GM19043 (cell line): ENCODE measurements at regions not wholly inside any gene's neighbourhood (a gene's known extent, or its start where the extent isn't known, plus 50 kb on each side); places are given as distances from the start of the nearest gene placed in this dataset.

Experiments used
- ATAC-seq: cut with Tn5 transposase; IDR thresholded peaks from one replicate; pipeline ENCODE4 v1.9.1; 2021; ENCODE audit warnings: low read depth; ENCODE audit not compliant: unreplicated experiment

DNA sequence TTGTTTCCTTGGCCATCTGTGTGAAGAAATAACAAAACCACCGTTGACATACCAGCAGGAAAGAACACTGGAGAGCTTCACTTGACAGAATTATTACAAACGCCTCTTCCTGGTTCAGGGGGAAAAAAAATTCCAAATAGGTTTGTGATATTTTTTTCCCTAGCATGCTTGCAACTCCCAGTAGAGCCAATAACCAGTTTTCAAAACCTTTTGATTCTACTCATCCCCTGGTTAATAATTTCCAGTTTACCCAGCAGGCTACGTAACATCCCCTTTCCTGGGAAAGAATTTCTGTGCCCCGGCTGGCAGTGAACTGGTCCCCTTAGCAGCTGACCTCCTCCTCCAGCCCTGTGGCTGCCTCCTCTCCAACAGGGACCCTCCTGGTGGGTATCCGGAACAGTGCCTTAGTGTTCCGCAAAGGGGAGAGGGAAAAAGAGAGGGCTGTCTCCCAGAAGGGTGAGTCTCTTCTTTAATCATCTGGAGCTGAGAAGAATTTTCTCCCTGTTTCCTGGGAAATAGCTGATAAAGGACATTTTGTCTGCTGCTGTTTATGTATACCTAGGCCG, 72.8 kb upstream of the BOD1 start:
- no peak for ATAC-seq

GRCh38 chr5:173689737-173690360, 73.4 kb upstream of the BOD1 start:
- ATAC-seq, result peak; percentile 51

DNA sequence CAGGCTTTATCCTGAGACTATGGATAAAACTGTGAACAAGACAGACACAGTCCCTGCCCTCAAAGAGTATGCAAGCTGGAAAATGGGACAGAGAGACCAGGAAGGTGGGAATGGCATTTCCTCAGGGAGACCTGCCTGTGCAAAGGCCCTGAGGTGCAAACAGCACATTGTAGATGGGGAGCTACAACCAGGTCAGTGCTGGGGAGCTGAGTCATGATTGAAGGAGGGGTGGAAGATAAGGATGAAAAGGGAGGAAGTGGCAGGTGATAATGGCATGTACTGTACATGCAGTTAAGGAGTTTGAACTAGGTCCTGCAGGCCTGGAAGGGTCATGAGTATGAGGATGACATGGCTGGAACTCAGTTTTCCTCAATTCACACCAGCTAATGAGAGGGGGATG, 75.5 kb upstream of the BOD1 start:
- ATAC-seq, result no peak

GRCh38 chr5:173693670-173694069, 77.2 kb upstream of the BOD1 start:
- ATAC-seq, result no peak

DNA sequence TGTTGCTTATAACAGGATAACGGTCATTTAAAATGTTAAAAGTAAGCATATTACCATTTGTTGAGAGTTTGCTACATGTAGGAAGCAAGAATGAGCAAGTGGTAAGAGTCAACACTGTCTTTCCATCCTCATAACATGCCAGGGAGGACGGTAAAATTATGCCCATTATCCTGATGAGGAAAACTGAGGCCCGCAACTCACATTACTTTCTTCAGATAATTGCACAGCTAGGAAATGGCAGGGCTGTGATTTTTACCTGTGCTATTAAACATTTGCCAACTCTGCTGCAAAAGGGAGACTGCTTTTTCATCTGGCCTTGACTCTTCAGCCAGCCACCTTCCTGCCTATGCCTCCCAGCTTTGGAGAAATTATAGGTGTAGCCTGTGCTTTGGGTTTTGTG, 79.8 kb upstream of the BOD1 start:
- no peak for ATAC-seq

- ATAC-seq, result no peak
These were observed 81.6 kb upstream of the BOD1 start for GRCh38 chr5:173697931-173698579.

DNA sequence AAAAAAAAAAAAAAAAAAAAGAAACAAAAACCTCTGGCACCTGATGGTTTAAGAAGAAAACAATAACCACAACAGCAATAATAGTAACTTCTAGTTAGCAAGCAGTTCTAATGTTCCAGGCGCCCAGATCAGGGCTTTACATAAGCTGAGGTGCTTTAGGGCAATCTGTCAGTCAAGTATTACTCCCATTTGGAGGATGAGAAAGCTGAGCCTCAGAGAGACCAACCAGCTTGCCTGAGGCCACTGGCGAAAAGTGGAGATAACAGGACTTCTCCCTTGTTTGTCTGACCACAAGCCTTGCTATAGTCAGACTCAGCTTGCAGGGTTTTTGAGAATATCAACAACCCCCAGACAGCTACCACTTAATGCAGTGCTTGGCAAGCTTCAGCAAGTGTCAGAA, 83.5 kb upstream of the BOD1 start:
- no peak for ATAC-seq

DNA sequence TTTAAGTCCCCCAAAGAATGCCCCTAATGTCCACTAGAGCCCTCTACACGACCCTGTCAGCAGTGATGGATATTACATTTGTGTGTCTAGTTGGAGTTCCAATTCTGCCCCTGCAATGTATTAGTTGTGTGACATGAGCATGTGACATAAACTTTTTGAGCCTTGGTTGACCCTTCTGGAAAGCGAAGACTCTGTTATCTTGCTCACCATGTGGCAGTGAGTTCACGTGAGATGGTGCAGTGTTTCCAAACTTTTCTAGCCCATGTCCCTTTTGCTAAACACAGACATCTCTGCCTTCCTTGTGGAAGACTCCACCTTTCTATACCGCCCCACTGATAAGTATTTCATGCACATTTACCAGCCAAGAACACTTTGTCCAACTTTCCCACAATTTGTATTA, 87.0 kb upstream of the BOD1 start:
- ATAC-seq, result no peak

DNA sequence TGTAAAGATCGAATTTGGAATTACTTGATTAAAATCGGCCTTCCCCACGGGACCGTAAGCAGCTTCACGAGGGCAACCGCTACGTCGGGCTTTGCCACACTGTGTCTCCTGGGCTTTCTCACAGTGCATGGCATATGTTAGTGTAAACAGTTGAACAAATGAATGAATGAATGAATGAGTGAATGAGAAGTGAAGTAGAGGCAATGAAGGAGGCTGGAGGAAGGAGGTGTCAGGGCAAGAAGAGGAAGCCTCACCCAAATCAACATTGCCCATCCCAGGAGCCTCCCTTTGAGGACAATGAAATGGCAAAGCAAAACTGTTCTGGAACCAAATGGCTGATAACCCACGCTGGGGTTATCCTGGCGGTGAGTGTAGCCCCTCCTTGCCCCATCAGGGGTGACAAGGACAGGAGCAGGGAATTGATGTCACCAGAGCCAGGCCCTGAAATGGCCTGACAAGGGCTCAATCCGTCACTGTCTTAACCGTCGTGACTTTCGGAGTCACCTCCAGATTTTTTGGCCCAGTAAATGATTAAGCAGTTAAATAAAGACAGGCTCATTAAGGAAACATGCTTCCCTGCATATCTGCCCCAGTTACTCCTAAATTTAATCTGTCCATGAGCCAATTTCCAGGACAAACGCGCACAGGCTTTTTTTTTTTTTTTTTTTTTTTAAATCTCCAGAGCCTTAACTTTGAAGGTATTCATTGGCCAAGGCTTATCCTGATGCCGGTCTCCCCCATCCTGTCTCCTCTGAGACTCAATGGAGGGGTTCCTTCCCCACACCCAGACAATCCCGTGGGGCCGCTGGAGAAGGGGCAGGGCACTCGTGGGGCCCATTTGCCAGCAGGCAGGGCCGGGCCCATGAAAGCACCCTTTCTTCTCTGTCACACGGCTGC, 88.4 kb upstream of the BOD1 start:
- ATAC-seq, result no peak

GRCh38 chr5:173705512-173706044, 89.1 kb upstream of the BOD1 start:
- ATAC-seq, result no peak

- no peak for ATAC-seq
These were observed 90.2 kb upstream of the BOD1 start for GRCh38 chr5:173706700-173707099.

DNA sequence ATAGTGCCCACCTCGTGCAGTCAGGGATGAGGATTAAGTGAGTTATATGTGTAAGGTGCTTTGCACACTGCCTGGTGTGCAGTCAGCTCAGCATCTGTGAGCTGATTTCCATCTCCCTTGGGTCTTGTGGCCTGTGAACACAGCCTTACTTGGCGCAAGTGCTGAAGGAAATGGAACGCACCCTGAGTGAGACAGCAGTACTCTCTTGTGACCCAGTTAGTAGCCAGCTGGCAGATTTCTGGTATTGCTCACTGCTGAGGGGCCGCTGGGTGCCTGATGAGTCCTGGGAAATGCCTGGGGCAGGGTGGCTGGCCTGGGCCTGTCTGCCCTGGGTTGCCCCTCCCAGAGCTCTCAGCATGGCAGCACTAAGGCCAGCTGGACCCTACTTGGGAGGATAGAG, 90.9 kb upstream of the BOD1 start:
- peak; percentile 83 for ATAC-seq

DNA sequence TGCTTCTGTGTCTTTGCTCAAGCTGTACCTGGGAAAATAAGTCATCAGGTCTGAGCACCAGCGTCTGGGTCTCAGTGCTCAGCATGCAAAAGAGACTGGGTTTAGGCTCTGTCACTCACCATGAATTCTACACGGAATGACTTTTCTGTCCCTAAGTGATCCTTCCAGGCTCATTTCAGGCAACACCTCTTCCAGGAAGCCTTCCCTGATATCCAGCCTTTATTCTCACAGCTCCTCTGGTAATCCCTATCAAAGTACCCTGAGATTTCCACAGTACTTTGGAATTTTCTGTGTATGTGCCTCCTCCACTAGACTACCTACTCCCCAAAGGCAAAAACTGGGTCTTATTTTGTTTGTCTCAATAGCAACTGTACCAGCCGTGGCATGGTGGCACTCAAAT, 92.7 kb upstream of the BOD1 start:
- no peak for ATAC-seq

- no peak for ATAC-seq
These were observed 93.3 kb upstream of the BOD1 start for GRCh38 chr5:173709761-173710160.

DNA sequence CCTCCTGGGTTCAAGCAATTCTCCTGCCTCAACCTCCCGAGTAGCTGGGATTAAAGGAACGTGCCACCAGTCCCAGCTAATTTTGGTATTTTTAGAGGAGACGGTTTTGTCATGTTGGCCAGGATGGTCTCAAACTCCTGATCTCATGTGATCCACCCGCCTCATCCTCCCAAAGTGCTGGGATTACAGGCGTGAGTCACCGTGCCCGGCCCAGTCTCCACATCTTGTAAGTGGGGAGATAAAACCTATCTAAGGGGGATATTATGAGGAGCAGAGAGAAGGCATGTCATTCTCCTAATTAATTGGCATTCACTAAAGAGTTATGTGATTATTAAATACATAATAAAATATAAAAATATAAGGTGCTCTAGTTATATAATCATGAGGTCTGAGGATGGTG, 94.1 kb upstream of the BOD1 start:
- ATAC-seq, result no peak

DNA sequence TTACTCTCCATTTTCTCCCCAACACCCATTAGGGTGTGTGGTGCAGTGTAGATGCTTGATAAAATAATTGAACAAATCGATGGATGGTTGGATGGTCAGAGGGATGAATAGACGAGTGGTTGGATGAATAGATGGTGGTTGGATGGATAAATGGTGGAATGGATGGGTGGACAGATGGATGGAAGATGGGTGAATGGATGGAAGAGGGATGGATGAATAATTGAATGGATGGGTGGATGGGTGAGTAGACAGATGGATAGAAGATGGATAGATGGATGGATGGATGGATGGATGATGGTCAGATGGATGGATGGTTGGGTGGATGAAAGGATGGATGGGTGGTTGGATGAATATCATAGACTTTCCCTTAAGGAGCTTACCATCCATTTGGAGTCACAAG, 95.0 kb upstream of the BOD1 start:
- no peak for ATAC-seq

DNA sequence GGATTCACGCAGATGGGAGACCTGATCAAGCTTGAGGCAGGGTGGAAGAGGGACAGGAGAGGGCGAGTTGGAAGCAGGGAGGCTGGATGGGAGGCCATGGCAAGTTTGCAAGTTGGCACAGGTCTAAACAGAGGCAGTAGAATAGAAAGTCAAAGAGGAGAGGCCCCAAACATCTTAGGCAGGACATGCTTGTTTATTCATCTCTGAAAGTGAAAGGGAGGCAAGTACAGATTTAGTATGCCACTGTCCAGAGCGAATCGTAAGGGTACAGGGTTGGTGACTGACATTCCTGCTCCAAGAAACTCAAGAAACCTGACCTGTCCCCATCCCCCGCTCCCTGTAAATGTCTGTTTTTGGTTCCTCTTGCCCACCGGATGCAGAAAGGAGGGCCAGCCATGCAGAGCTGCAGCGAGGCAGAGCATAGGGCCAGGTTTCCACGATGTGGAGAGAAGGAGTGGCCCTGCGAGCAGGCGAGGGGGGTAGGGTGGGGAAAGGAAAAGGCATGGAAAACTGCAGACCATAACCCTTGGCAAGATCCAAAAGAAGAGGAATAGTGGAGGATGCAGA, 96.2 kb upstream of the BOD1 start:
- ATAC-seq, result no peak

- no peak for ATAC-seq
These were observed 98.3 kb upstream of the BOD1 start for GRCh38 chr5:173714551-173715428.

- ATAC-seq, result no peak
These were observed 99.2 kb upstream of the BOD1 start for GRCh38 chr5:173715607-173716006.
